ENCODE measurements at regions not wholly inside any gene's neighbourhood (a gene's known extent, or its start where the extent isn't known, plus 50 kb on each side); places are given as distances from the start of the nearest gene placed in this dataset.

- no peak for TF ChIP-seq CHD7 (IDR thresholded peaks at IDR 0.05; ENCODE audit: insufficient replicate concordance, low read length)
- TF ChIP-seq KDM1A (IDR thresholded peaks at IDR 0.05; ENCODE audit: borderline replicate concordance, low read length): no peak
- TF ChIP-seq GTF2F1 (IDR thresholded peaks at IDR 0.05; ENCODE audit: borderline replicate concordance, low read depth, low read length): no peak
- TF ChIP-seq E2F6 (IDR thresholded peaks at IDR 0.05): no peak
Observed at GRCh38 chr5:82952326-82952725, 124.9 kb downstream of the TMEM167A start (continued).

All from H1 (cell line).